ENCODE measurements at regions not wholly inside any gene's neighbourhood (a gene's known extent, or its start where the extent isn't known, plus 50 kb on each side); places are given as distances from the start of the nearest gene placed in this dataset.

GRCh38 chr6:54695815-54696214 is 150.8 kb upstream of the FAM83B start:
- no peak for TF ChIP-seq CTCF (IDR thresholded peaks at IDR 0.05)
- no peak for DNase-seq
- no peaks in the 10 kb centered on the region for H3K9me3 Mint-ChIP-seq
- no peaks in the 10 kb centered on the region for H3K4me1 Mint-ChIP-seq
- no peak overlapping the region for H3K27ac Mint-ChIP-seq
- no peaks in the 10 kb centered on the region for H3K27me3 Mint-ChIP-seq (ENCODE audit: low read depth, poor library complexity)
- H3K36me3 Mint-ChIP-seq (ENCODE audit: low read depth): no peaks in the 10 kb centered on the region
- no peak overlapping the region for H3K4me3 Mint-ChIP-seq

- Mint-ChIP-seq H3K4me3 (no peak overlapping the region), H3K27ac (no peak overlapping the region), H3K36me3 (ENCODE audit: low read depth) (no peaks in the 10 kb centered on the region), H3K9me3 (no peaks in the 10 kb centered on the region), H3K4me1 (no peaks in the 10 kb centered on the region), H3K27me3 (ENCODE audit: low read depth, poor library complexity) (no peaks in the 10 kb centered on the region)
- DNase-seq: no peak
- no peak for TF ChIP-seq CTCF (IDR thresholded peaks at IDR 0.05)
These were observed 149.1 kb upstream of the FAM83B start for GRCh38 chr6:54697424-54697823.

GRCh38 chr6:54698974-54699373 is 147.6 kb upstream of the FAM83B start:
- H3K4me3 Mint-ChIP-seq: no peak overlapping the region
- H3K4me1 Mint-ChIP-seq: no peaks in the 10 kb centered on the region
- no peak for TF ChIP-seq CTCF (IDR thresholded peaks at IDR 0.05)
- H3K9me3 Mint-ChIP-seq: no peaks in the 10 kb centered on the region
- no peaks in the 10 kb centered on the region for H3K27me3 Mint-ChIP-seq (ENCODE audit: low read depth, poor library complexity)
- no peak for DNase-seq
- no peaks in the 10 kb centered on the region for H3K36me3 Mint-ChIP-seq (ENCODE audit: low read depth)
- no peak overlapping the region for H3K27ac Mint-ChIP-seq

- Mint-ChIP-seq H3K9me3 (no peaks in the 10 kb centered on the region), H3K27ac (no peak overlapping the region), H3K4me1 (no peaks in the 10 kb centered on the region), H3K36me3 (ENCODE audit: low read depth) (no peaks in the 10 kb centered on the region), H3K27me3 (ENCODE audit: low read depth, poor library complexity) (no peaks in the 10 kb centered on the region), H3K4me3 (no peak overlapping the region)
- DNase-seq: no peak
- no peak for TF ChIP-seq CTCF (IDR thresholded peaks at IDR 0.05)
These were observed 146.4 kb upstream of the FAM83B start for GRCh38 chr6:54700158-54700557.

- Mint-ChIP-seq H3K9me3 (no peaks in the 10 kb centered on the region), H3K36me3 (ENCODE audit: low read depth) (no peaks in the 10 kb centered on the region), H3K4me3 (no peak overlapping the region), H3K27ac (no peak overlapping the region), H3K4me1 (peaks cover 7% of the 10 kb centered on the region), H3K27me3 (ENCODE audit: low read depth, poor library complexity) (no peaks in the 10 kb centered on the region)
- no peak for TF ChIP-seq CTCF (IDR thresholded peaks at IDR 0.05)
- DNase-seq: no peak
These were observed 143.8 kb upstream of the FAM83B start for GRCh38 chr6:54702772-54703171.

GRCh38 chr6:54706391-54706790 is 140.2 kb upstream of the FAM83B start:
- Mint-ChIP-seq H3K4me1 (peaks cover 7% of the 10 kb centered on the region), H3K27ac (no peak overlapping the region), H3K9me3 (no peaks in the 10 kb centered on the region), H3K27me3 (ENCODE audit: low read depth, poor library complexity) (no peaks in the 10 kb centered on the region), H3K36me3 (ENCODE audit: low read depth) (no peaks in the 10 kb centered on the region), H3K4me3 (no peak overlapping the region)
- TF ChIP-seq CTCF (IDR thresholded peaks at IDR 0.05): no peak
- no peak for DNase-seq

Data from nephron progenitor cell (in vitro differentiated cells).